K562 (cell line): ENCODE measurements at regions not wholly inside any gene's neighbourhood (a gene's known extent, or its start where the extent isn't known, plus 50 kb on each side); places are given as distances from the start of the nearest gene placed in this dataset.

ENCODE experiments used
- ATAC-seq: fragments of 200-7000 bp; cut with Tn5 transposase; 3 replicates; pipeline ENCODE4 v1.9.1; 2020; ENCODE audit warnings: moderate library complexity
- BruUV-seq: library from RNA; stranded (reverse); fragments of 400-500 nt; replicated peaks from 2 replicates; lab custom pipeline; 2021; lab: Mats Ljungman, UMichigan
- CTCF ChIA-PET: fragments of 300-600 bp; formaldehyde crosslinking; extraction: SDS; loops from one replicate; lab custom pipeline; 2021; ENCODE audit warnings: low intra/inter-chr PET ratio; lab: Yijun Ruan, JAX
- POLR2A ChIA-PET: fragments of 300-600, 350-650 bp; sonication (Branson Sonifier 250); formaldehyde crosslinking; extraction: SDS; loops from one replicate; lab custom pipeline; 2021; ENCODE audit warnings: antibody characterized with exemption, inconsistent platforms; lab: Yijun Ruan, JAX
- DNase-seq, 4 experiments: peaks; one replicate each; pipeline versions ENCODE4 v3.0.0 to v3.0.0-alpha.2; 2011 to 2018; ENCODE audit warnings: low spot score in 3 of 4, mixed read lengths in 3 of 4; ENCODE audit errors: extremely low read depth in 1 of 4
- FAIRE-seq: peaks from 2 replicates; lab custom pipeline; 2011; peaks lifted over from hg19 to GRCh38; lab: Jason Lieb, UNC
- H2AFZ ChIP-seq: 2 replicates; pipeline ENCODE4 v1.6.0; 2011; ENCODE audit warnings: low read depth, low read length, control low read depth, inconsistent platforms
- H3K27ac ChIP-seq: fragments of 200-600 bp; 3 replicates; pipeline ENCODE4 v1.8.0; 2011; ENCODE audit warnings: low read depth, mild to moderate bottlenecking, control low read depth, inconsistent platforms, low read length, moderate library complexity, mixed read lengths; ENCODE audit errors: extremely low read depth
- H3K27me3 ChIP-seq, 2 experiments: fragments of 300-600 bp in 1 of 2; 2 replicates in 1 of 2; 3 replicates in 1 of 2; pipeline versions ENCODE4 v1.6.0 to v1.8.0; 2011; ENCODE audit warnings: inconsistent platforms in 2 of 2, low read length in 2 of 2, mild to moderate bottlenecking in 1 of 2, mixed read lengths in 1 of 2, moderate library complexity in 1 of 2; ENCODE audit not compliant: control insufficient read depth in 2 of 2, insufficient read depth in 2 of 2
- H3K36me3 ChIP-seq: fragments of 300-600 bp; 3 replicates; pipeline ENCODE4 v1.8.0; 2011; ENCODE audit warnings: mild to moderate bottlenecking, low read length, inconsistent platforms; ENCODE audit not compliant: control insufficient read depth, insufficient read depth
- H3K4me1 ChIP-seq, 2 experiments: fragments of 200-600 bp in 1 of 2; replicated peaks in 1 of 2; 2 replicates in 1 of 2; 3 replicates in 1 of 2; pipeline versions ENCODE4 v1.5.1 to v1.8.0; 2011; ENCODE audit warnings: inconsistent platforms in 2 of 2, low read length in 2 of 2, mild to moderate bottlenecking in 1 of 2, mixed read lengths in 1 of 2, moderate library complexity in 1 of 2; ENCODE audit not compliant: control insufficient read depth in 2 of 2, insufficient read depth in 2 of 2
- H3K4me2 ChIP-seq: 2 replicates; pipeline ENCODE4 v1.6.1; 2011; ENCODE audit warnings: low read length, control low read depth, inconsistent platforms, mixed read lengths; ENCODE audit not compliant: insufficient read depth
- H3K4me3 ChIP-seq: fragments of 200-600 bp; sonication (generic), shearing (Covaris generic); 2 replicates; pipeline ENCODE4 v1.5.1; 2016; ENCODE audit warnings: control low read depth, inconsistent platforms
- H3K79me2 ChIP-seq: fragments of 200-600 bp; 3 replicates; pipeline ENCODE4 v1.8.0; 2011; ENCODE audit warnings: low read length, inconsistent platforms; ENCODE audit not compliant: control insufficient read depth, insufficient read depth
- H3K9ac ChIP-seq, 2 experiments: 2 replicates each; pipeline versions ENCODE4 v1.6.0 to v1.6.1; 2011; ENCODE audit warnings: low read depth in 2 of 2, low read length in 2 of 2, control low read depth in 1 of 2, inconsistent platforms in 1 of 2, mild to moderate bottlenecking in 1 of 2, mixed read lengths in 1 of 2; ENCODE audit not compliant: insufficient read depth in 1 of 2
- H3K9me1 ChIP-seq: one replicate; pipeline ENCODE4 v1.6.0; 2011; ENCODE audit warnings: inconsistent platforms, mild to moderate bottlenecking, low read length, moderate library complexity; ENCODE audit not compliant: control insufficient read depth, insufficient read depth
- H3K9me3 ChIP-seq: replicated peaks from 2 replicates; pipeline ENCODE4 v1.5.1; 2011; ENCODE audit warnings: low read depth, low read length, inconsistent platforms; ENCODE audit not compliant: control insufficient read depth, insufficient read depth
- H4K20me1 ChIP-seq: replicated peaks from 2 replicates; pipeline ENCODE4 v1.6.1; 2011; ENCODE audit warnings: low read length, inconsistent platforms, mixed read lengths; ENCODE audit not compliant: control insufficient read depth, insufficient read depth
- ATF6 ChIP-seq: sonication (generic); formaldehyde crosslinking; IDR thresholded peaks from 2 replicates; pipeline ENCODE4 v1.4.0; 2020; ENCODE audit warnings: mild to moderate bottlenecking, missing genetic modification reagents
- BRD4 ChIP-seq: fragments of 200-600 bp; sonication (generic); IDR thresholded peaks from 2 replicates; pipeline ENCODE4 v1.6.1; 2017; ENCODE audit warnings: inconsistent platforms
- E2F6 ChIP-seq, 2 experiments: IDR thresholded peaks; 2 replicates each; pipeline ENCODE4 v1.6.1; 2011; ENCODE audit warnings: borderline replicate concordance in 1 of 2, control low read depth in 1 of 2, low read depth in 1 of 2, low read length in 1 of 2, mild to moderate bottlenecking in 1 of 2, mixed read lengths in 1 of 2, moderate library complexity in 1 of 2; ENCODE audit not compliant: insufficient read depth in 1 of 2, insufficient read length in 1 of 2, poor library complexity in 1 of 2, severe bottlenecking in 1 of 2; ENCODE audit errors: extremely low read depth in 1 of 2
- GTF2F1 ChIP-seq: IDR thresholded peaks from 2 replicates; pipeline ENCODE4 v1.6.1; 2011; ENCODE audit warnings: low read depth, low read length, improper control_type of control experiment
- HINFP ChIP-seq: fragments of 450-650 bp; conservative IDR thresholded peaks from 2 replicates; pipeline ENCODE4 v1.6.1; 2016; ENCODE audit warnings: missing genetic modification characterization, low read depth, mild to moderate bottlenecking, control low read depth, missing compliant biosample characterization
- HLTF ChIP-seq: fragments of 450-650 bp; IDR thresholded peaks from 2 replicates; pipeline ENCODE4 v1.6.1; 2016
- MXI1 ChIP-seq: IDR thresholded peaks from 2 replicates; pipeline ENCODE4 v1.6.1; 2011; ENCODE audit warnings: low read depth, mild to moderate bottlenecking, improper control_type of control experiment, low read length
- OTX1 ChIP-seq: fragments of 450-650 bp; formaldehyde crosslinking; IDR thresholded peaks from 2 replicates; pipeline ENCODE4 v1.4.0; 2022; ENCODE audit warnings: mild to moderate bottlenecking
- RAD51 ChIP-seq: fragments of 450-650 bp; IDR thresholded peaks from 2 replicates; pipeline ENCODE4 v1.7.1; 2016; ENCODE audit warnings: low read depth, mild to moderate bottlenecking, borderline replicate concordance
- SAFB2 ChIP-seq: fragments of 200-400 bp; formaldehyde crosslinking; IDR thresholded peaks from 2 replicates; pipeline ENCODE4 v1.6.1; 2018; ENCODE audit warnings: borderline replicate concordance, low read length, low read depth, moderate library complexity; ENCODE audit not compliant: severe bottlenecking
- TEAD1 ChIP-seq, 2 experiments: fragments of 450-650 bp in 1 of 2; sonication (generic) in 1 of 2; formaldehyde crosslinking; IDR thresholded peaks; 2 replicates each; pipeline versions ENCODE4 v1.4.0 to v1.8.0; 2020 to 2022; ENCODE audit warnings: mild to moderate bottlenecking in 2 of 2, missing genetic modification reagents in 1 of 2
- ZFP1 ChIP-seq: fragments of 450-650 bp; formaldehyde crosslinking; IDR thresholded peaks from 2 replicates; pipeline ENCODE4 v1.4.0; 2020; ENCODE audit warnings: mild to moderate bottlenecking, mixed read lengths
- ZNF79 ChIP-seq: fragments of 250-450 bp; sonication (Bioruptor Pico); IDR thresholded peaks from 2 replicates; pipeline ENCODE4 v1.4.0; 2020; ENCODE audit warnings: low read depth, mild to moderate bottlenecking, moderate library complexity
- WGBS: fragments of 100-300 bp; shearing (Covaris generic); methylation state at CpG from one replicate; pipeline ENCODE4 v1.1.6; 2016; ENCODE audit warnings: low coverage, mixed read lengths; ENCODE audit not compliant: insufficient coverage; ENCODE audit errors: missing lambda C conversion rate; 5-methylcytosine and 5-hydroxymethylcytosine counted together
- in situ Hi-C: fragments of 300-500 bp; cut with MboI; formaldehyde crosslinking; loops from 4 replicates; pipeline ENCODE4 v1.15.0; 2018; ENCODE audit warnings: inconsistent platforms, mixed read lengths
- intact Hi-C: fragments of 100-400 bp; cut with micrococcal nuclease; formaldehyde crosslinking; loops from 2 replicates; pipeline ENCODE4 v1.14.2; 2022

GRCh38 chr12:78455991-78456390 is 408.6 kb upstream of the SYT1 start:
- 0% methylated on average over 1 of the region's 1 CpG for WGBS
- H3K36me3 ChIP-seq = no peaks in the 10 kb centered on the region
- FAIRE-seq (no peak), DNase-seq (no peak), ATAC-seq (no peak)
- in situ Hi-C loops = no loop called here
- H3K9me1 ChIP-seq = no peaks in the 10 kb centered on the region
- no peak overlapping the region for H2AFZ ChIP-seq
- POLR2A ChIA-PET = no interaction called here
- intact Hi-C loops = no loop called here
- H4K20me1 ChIP-seq = no peaks in the 10 kb centered on the region
- no peaks in the 10 kb centered on the region for H3K4me1 ChIP-seq
- H3K4me3 ChIP-seq = no peak overlapping the region
- H3K79me2 ChIP-seq = no peaks in the 10 kb centered on the region
- no peak overlapping the region for H3K27ac ChIP-seq
- H3K9me3 ChIP-seq = no peaks in the 10 kb centered on the region; the same call in 1 of the 2 replicates
- TF ChIP-seq TEAD1 (CRISPR knock-in tag; IDR thresholded peaks at IDR 0.05) = no peak
- TF ChIP-seq HINFP = no peak
- TF ChIP-seq OTX1 (CRISPR knock-in tag) = no peak
- TF ChIP-seq HLTF = no peak
- TF ChIP-seq ZNF79 (CRISPR knock-in tag) = no peak
- TF ChIP-seq ZFP1 (CRISPR knock-in tag) = no peak
- TF ChIP-seq MXI1 = no peak
- TF ChIP-seq BRD4 = no peak
- no peak for TF ChIP-seq RAD51
- TF ChIP-seq ATF6 (CRISPR knock-in tag) = no peak
- no peak for TF ChIP-seq E2F6 (IDR thresholded peaks at IDR 0.05; ENCODE audit: borderline replicate concordance in 1 of 2, extremely low read depth in 1 of 2, insufficient read depth in 1 of 2, insufficient read length in 1 of 2, low read depth in 1 of 2, low read length in 1 of 2, poor library complexity in 1 of 2, severe bottlenecking in 1 of 2)
- no peak for TF ChIP-seq SAFB2
- TF ChIP-seq GTF2F1 = no peak
- H3K4me2 ChIP-seq = no peak overlapping the region
- CTCF ChIA-PET = no interaction called here
- no peaks in the 10 kb centered on the region for H3K27me3 ChIP-seq
- no peak overlapping the region for H3K9ac ChIP-seq
- no TSS peak for BruUV-seq
